ENCODE measurements at regions not wholly inside any gene's neighbourhood (a gene's known extent, or its start where the extent isn't known, plus 50 kb on each side); places are given as distances from the start of the nearest gene placed in this dataset.

DNA sequence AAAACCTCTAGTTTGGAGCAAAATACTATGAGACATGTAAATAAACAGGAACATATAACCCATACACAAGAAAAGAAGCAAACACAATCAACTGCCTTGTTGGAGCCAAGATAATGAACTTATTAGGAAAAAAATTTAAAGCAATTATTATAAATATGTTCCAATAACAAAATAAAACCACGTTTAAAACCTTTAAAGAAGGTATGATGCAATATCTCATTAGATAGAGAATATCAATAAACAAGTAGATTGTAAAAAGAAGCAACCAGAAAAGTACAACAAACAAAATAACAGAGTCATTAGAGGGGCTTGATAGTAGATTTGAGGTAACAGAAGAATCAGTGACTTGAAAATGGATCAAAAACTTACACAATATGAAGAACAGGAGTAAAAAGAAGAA is 327.0 kb upstream of the PCDH9 start:
- no peak overlapping the region for H2AFZ ChIP-seq (ENCODE audit: low read depth, low read length)
- no peaks in the 10 kb centered on the region for H3K27me3 ChIP-seq (ENCODE audit: control insufficient read depth in 2 of 2, insufficient read depth in 2 of 2, low read length in 2 of 2)
- ChIA-PET POLR2A (no interaction called here), CTCF (ENCODE audit: low intra/inter-chr PET ratio) (no interaction called here)
- 0 out of 2 replicates have a peak, but pooled peaks cover 2% of the 10 kb centered on the region for H3K9me3 ChIP-seq (replicated peaks; ENCODE audit: control insufficient read depth, insufficient read depth, low read depth, low read length)
- no peaks in the 10 kb centered on the region for H3K9me1 ChIP-seq (ENCODE audit: control insufficient read depth, insufficient read depth, low read length)
- intact Hi-C loops (cut with micrococcal nuclease): no loop called here
- no peaks in the 10 kb centered on the region for H3K4me1 ChIP-seq (replicated peaks in 1 of 2; ENCODE audit: control insufficient read depth in 2 of 2, insufficient read depth in 2 of 2, low read length in 2 of 2)
- FAIRE-seq: no peak
- H3K79me2 ChIP-seq (ENCODE audit: control insufficient read depth, insufficient read depth, low read length): no peaks in the 10 kb centered on the region
- no peak for DNase-seq (ENCODE audit: extremely low read depth in 1 of 4, low spot score in 3 of 4)
- in situ Hi-C loops (cut with MboI): no loop called here
- H3K27ac ChIP-seq (ENCODE audit: extremely low read depth, low read depth, low read length): no peak overlapping the region
- H3K36me3 ChIP-seq (ENCODE audit: control insufficient read depth, insufficient read depth, low read length): no peaks in the 10 kb centered on the region
- H3K4me2 ChIP-seq (ENCODE audit: insufficient read depth, low read length): no peak overlapping the region
- ATAC-seq: no peak
- no peak for TF ChIP-seq ZNF263 (CRISPR knock-in tag; IDR thresholded peaks at IDR 0.05; ENCODE audit: borderline replicate concordance)
- no peak for TF ChIP-seq CEBPG (CRISPR knock-in tag; IDR thresholded peaks at IDR 0.05)
- TF ChIP-seq CEBPG (tag; conservative IDR thresholded peaks at IDR 0.05 in 1 of 2, IDR thresholded peaks at IDR 0.05 in 1 of 2): peak in 1 of 2 experiments; percentile 83; a peak in 2 of 4 replicates
- TF ChIP-seq BRCA1 (IDR thresholded peaks at IDR 0.05): no peak
- no peak for TF ChIP-seq BRCA1 (CRISPR knock-in tag; IDR thresholded peaks at IDR 0.05)
- BruUV-seq (replicated peaks): no TSS peak
- no peak overlapping the region for H3K4me3 ChIP-seq
- no peaks in the 10 kb centered on the region for H4K20me1 ChIP-seq (replicated peaks; ENCODE audit: control insufficient read depth, insufficient read depth, low read length)
- WGBS (ENCODE audit: insufficient coverage, low coverage, missing lambda C conversion rate): 0% methylated on average over 1 of the region's 1 CpG
- no peak overlapping the region for H3K9ac ChIP-seq (ENCODE audit: insufficient read depth in 1 of 2, low read depth in 2 of 2, low read length in 2 of 2)

DNA sequence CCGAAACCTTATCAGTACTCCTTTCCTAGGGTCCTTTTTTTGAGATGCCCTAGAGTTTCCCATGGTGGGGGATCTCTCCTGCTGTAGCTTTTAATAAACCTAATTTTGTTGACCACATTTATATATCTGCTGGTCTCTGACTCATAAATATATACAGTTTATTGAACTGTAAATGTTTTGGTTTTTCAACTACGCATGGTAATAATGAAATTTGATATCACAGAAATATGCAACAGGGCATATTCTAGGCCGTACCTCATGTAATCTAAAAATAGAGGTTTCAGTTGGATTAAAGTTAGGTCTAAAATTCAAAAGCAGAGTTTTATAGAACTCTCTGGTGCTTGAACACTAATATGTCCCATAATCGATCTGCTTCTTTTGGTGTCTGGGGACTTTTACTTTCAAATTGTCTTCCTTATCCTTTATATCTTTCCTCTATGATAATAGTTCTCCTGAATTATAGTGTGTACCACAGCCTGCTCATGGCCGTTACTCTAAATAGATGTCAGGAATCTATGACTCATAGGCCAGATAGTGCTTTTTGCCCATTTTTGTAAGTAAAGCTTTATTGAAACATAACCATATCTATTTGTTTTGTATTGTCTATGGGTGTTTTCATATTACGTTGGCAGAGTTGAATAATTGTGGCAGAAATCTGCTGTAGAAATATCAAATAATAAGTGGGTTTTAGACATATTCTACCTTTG is 324.8 kb upstream of the PCDH9 start:
- FAIRE-seq: no peak
- intact Hi-C loops (cut with micrococcal nuclease): no loop called here
- no peak overlapping the region for H3K4me3 ChIP-seq
- TF ChIP-seq, protein P1, sequence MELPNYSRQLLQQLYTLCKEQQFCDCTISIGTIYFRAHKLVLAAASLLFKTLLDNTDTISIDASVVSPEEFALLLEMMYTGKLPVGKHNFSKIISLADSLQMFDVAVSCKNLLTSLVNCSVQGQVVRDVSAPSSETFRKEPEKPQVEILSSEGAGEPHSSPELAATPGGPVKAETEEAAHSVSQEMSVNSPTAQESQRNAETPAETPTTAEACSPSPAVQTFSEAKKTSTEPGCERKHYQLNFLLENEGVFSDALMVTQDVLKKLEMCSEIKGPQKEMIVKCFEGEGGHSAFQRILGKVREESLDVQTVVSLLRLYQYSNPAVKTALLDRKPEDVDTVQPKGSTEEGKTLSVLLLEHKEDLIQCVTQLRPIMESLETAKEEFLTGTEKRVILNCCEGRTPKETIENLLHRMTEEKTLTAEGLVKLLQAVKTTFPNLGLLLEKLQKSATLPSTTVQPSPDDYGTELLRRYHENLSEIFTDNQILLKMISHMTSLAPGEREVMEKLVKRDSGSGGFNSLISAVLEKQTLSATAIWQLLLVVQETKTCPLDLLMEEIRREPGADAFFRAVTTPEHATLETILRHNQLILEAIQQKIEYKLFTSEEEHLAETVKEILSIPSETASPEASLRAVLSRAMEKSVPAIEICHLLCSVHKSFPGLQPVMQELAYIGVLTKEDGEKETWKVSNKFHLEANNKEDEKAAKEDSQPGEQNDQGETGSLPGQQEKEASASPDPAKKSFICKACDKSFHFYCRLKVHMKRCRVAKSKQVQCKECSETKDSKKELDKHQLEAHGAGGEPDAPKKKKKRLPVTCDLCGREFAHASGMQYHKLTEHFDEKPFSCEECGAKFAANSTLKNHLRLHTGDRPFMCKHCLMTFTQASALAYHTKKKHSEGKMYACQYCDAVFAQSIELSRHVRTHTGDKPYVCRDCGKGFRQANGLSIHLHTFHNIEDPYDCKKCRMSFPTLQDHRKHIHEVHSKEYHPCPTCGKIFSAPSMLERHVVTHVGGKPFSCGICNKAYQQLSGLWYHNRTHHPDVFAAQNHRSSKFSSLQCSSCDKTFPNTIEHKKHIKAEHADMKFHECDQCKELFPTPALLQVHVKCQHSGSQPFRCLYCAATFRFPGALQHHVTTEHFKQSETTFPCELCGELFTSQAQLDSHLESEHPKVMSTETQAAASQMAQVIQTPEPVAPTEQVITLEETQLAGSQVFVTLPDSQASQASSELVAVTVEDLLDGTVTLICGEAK (IDR thresholded peaks at IDR 0.05): peak; percentile 48; the same call in 1 of the 2 replicates
- TF ChIP-seq, protein P1 (CRISPR knock-in tag; IDR thresholded peaks at IDR 0.05): peak; percentile 55; the same call in 1 of the 2 replicates

More for the DNA sequence above, 324.8 kb upstream of the PCDH9 start:
- Histone ChIP-seq H3K9me3 (replicated peaks; ENCODE audit: control insufficient read depth, insufficient read depth, low read depth, low read length) (0 out of 2 replicates have a peak, but pooled peaks cover 2% of the 10 kb centered on the region), H3K9ac (ENCODE audit: insufficient read depth in 1 of 2, low read depth in 2 of 2, low read length in 2 of 2) (no peak overlapping the region), H3K4me1 (replicated peaks in 1 of 2; ENCODE audit: control insufficient read depth in 2 of 2, insufficient read depth in 2 of 2, low read length in 2 of 2) (no peaks in the 10 kb centered on the region), H2AFZ (ENCODE audit: low read depth, low read length) (no peak overlapping the region), H3K4me2 (ENCODE audit: insufficient read depth, low read length) (no peak overlapping the region), H3K79me2 (ENCODE audit: control insufficient read depth, insufficient read depth, low read length) (no peaks in the 10 kb centered on the region), H3K36me3 (ENCODE audit: control insufficient read depth, insufficient read depth, low read length) (no peaks in the 10 kb centered on the region), H3K27me3 (ENCODE audit: control insufficient read depth in 2 of 2, insufficient read depth in 2 of 2, low read length in 2 of 2) (no peaks in the 10 kb centered on the region), H4K20me1 (replicated peaks; ENCODE audit: control insufficient read depth, insufficient read depth, low read length) (no peaks in the 10 kb centered on the region), H3K27ac (ENCODE audit: extremely low read depth, low read depth, low read length) (no peak overlapping the region), H3K9me1 (ENCODE audit: control insufficient read depth, insufficient read depth, low read length) (no peaks in the 10 kb centered on the region)
- WGBS (ENCODE audit: insufficient coverage, low coverage, missing lambda C conversion rate): 13% methylated on average over 6 of the region's 6 CpGs
- ATAC-seq (no peak), DNase-seq (ENCODE audit: extremely low read depth in 1 of 4, low spot score in 3 of 4) (no peak)
- in situ Hi-C loops (cut with MboI): no loop called here
- ChIA-PET POLR2A (no interaction called here), CTCF (ENCODE audit: low intra/inter-chr PET ratio) (no interaction called here)
- no TSS peak for BruUV-seq (replicated peaks)

All from K562 (cell line).